Endothelial cell of umbilical vein (primary cell): ENCODE measurements at regions not wholly inside any gene's neighbourhood (a gene's known extent, or its start where the extent isn't known, plus 50 kb on each side); places are given as distances from the start of the nearest gene placed in this dataset.

Experiments
- BruUV-seq: library from RNA; stranded (reverse); fragments of 400-500 nt; replicated peaks from 2 replicates; lab custom pipeline; 2021; lab: Mats Ljungman, UMichigan
- CTCF ChIA-PET: fragments of 300-600, 350-600 bp; sonication (Branson Sonifier 250); formaldehyde crosslinking; loops from one replicate; lab custom pipeline; 2021; ENCODE audit warnings: antibody characterized with exemption, inconsistent platforms; lab: Charles Lee
- POLR2A ChIA-PET: fragments of 300-600, 350-600 bp; sonication (Branson Sonifier 250); formaldehyde crosslinking; loops from one replicate; lab custom pipeline; 2021; ENCODE audit warnings: antibody characterized with exemption, inconsistent platforms; lab: Charles Lee
- DNase-seq: peaks from one replicate; pipeline ENCODE4 v3.0.0-alpha.2; 2011; ENCODE audit warnings: low read depth, low spot score
- FAIRE-seq: peaks from 2 replicates; lab custom pipeline; 2011; peaks lifted over from hg19 to GRCh38; lab: Jason Lieb, UNC
- H2AFZ ChIP-seq: 2 replicates; pipeline ENCODE4 v1.6.0; 2012; ENCODE audit warnings: low read depth, low read length, control low read depth, inconsistent platforms
- H3K27ac ChIP-seq: 2 replicates; pipeline ENCODE4 v1.5.1; 2011; ENCODE audit warnings: low read depth, mild to moderate bottlenecking, control low read depth, low read length, moderate library complexity; ENCODE audit not compliant: insufficient read depth
- H3K27me3 ChIP-seq, 2 experiments: 2 replicates each; pipeline versions ENCODE4 v1.6.0 to v1.6.1; 2011; ENCODE audit warnings: low read length in 2 of 2, mixed read lengths in 1 of 2; ENCODE audit not compliant: control insufficient read depth in 2 of 2, insufficient read depth in 2 of 2
- H3K36me3 ChIP-seq, 2 experiments: 2 replicates in 1 of 2; 3 replicates in 1 of 2; pipeline ENCODE4 v1.5.1; 2011; ENCODE audit warnings: low read length in 2 of 2, mild to moderate bottlenecking in 1 of 2, moderate library complexity in 1 of 2; ENCODE audit not compliant: control insufficient read depth in 2 of 2, insufficient read depth in 2 of 2; ENCODE audit errors: extremely low read depth in 1 of 2
- H3K4me1 ChIP-seq: 3 replicates; pipeline ENCODE4 v1.5.1; 2011; ENCODE audit warnings: mild to moderate bottlenecking, low read length; ENCODE audit not compliant: control insufficient read depth, insufficient read depth; ENCODE audit errors: extremely low read depth
- H3K4me2 ChIP-seq: 2 replicates; pipeline ENCODE4 v1.6.1; 2011; ENCODE audit warnings: low read length, control low read depth, mixed read lengths; ENCODE audit not compliant: insufficient read depth
- H3K4me3 ChIP-seq, 3 experiments: fragments of 200-600 bp in 1 of 3; sonication (generic), shearing (Covaris generic) in 1 of 3; replicated peaks in 1 of 3; 2 replicates each; pipeline ENCODE4 v1.5.1; 2011 to 2016; ENCODE audit warnings: control low read depth in 3 of 3, low read length in 3 of 3, mild to moderate bottlenecking in 2 of 3, inconsistent platforms in 1 of 3, low read depth in 1 of 3, moderate library complexity in 1 of 3; ENCODE audit not compliant: insufficient read depth in 1 of 3
- H3K79me2 ChIP-seq: 2 replicates; pipeline ENCODE4 v1.6.0; 2012; ENCODE audit warnings: low read length, inconsistent platforms; ENCODE audit not compliant: control insufficient read depth, insufficient read depth
- H3K9ac ChIP-seq: replicated peaks from 2 replicates; pipeline ENCODE3; 2011; ENCODE audit warnings: low read length, control low read depth; ENCODE audit not compliant: insufficient read depth; ENCODE audit errors: extremely low read depth
- H3K9me1 ChIP-seq: replicated peaks from 3 replicates; pipeline ENCODE4 v1.6.0; 2011; ENCODE audit warnings: mild to moderate bottlenecking, low read length; ENCODE audit not compliant: control insufficient read depth, insufficient read depth; ENCODE audit errors: extremely low read depth
- H3K9me3 ChIP-seq: replicated peaks from 2 replicates; pipeline ENCODE4 v1.5.1; 2012; ENCODE audit warnings: low read length, inconsistent platforms; ENCODE audit not compliant: control insufficient read depth, insufficient read depth
- H4K20me1 ChIP-seq: replicated peaks from 2 replicates; pipeline ENCODE3; 2011; ENCODE audit warnings: mild to moderate bottlenecking, low read length; ENCODE audit not compliant: control insufficient read depth, insufficient read depth; ENCODE audit errors: extremely low read depth
- EZH2 ChIP-seq: IDR thresholded peaks from 2 replicates; pipeline ENCODE4 v1.6.1; 2012; ENCODE audit warnings: borderline replicate concordance, low read depth, mild to moderate bottlenecking, moderate library complexity, low read length, inconsistent platforms; ENCODE audit not compliant: severe bottlenecking
- FOS ChIP-seq: IDR thresholded peaks from 2 replicates; pipeline ENCODE4 v1.6.1; 2011; ENCODE audit warnings: mild to moderate bottlenecking, low read length, moderate library complexity, borderline replicate concordance; ENCODE audit not compliant: insufficient read depth
- GATA2 ChIP-seq: IDR thresholded peaks from 2 replicates; pipeline ENCODE4 v1.7.0; 2011; ENCODE audit warnings: low read depth, mild to moderate bottlenecking, moderate library complexity, mixed read lengths, low read length; ENCODE audit not compliant: insufficient read length, insufficient read depth
- JUN ChIP-seq: IDR thresholded peaks from 2 replicates; pipeline ENCODE4 v1.6.1; 2011; ENCODE audit warnings: borderline replicate concordance, low read depth; ENCODE audit not compliant: insufficient read length, insufficient read depth
- MYC ChIP-seq: IDR thresholded peaks from one replicate; pipeline ENCODE4 v1.6.1; 2011; ENCODE audit warnings: mild to moderate bottlenecking, low read depth, low read length
- POLR2A ChIP-seq: IDR thresholded peaks from 2 replicates; pipeline ENCODE4 v1.6.1; 2012; ENCODE audit warnings: low read depth, mild to moderate bottlenecking, control low read depth, low read length
- POLR2AphosphoS5 ChIP-seq: IDR thresholded peaks from 2 replicates; pipeline ENCODE4 v1.6.1; 2012; ENCODE audit warnings: low read depth, mild to moderate bottlenecking, control low read depth, low read length, moderate library complexity; ENCODE audit not compliant: insufficient read depth
- dilution Hi-C: fragments of 300-500 bp; cut with MboI; formaldehyde crosslinking; loops from one replicate; pipeline ENCODE4 v1.15.0; 2019; ENCODE audit warnings: low sequenced_read_pairs; ENCODE audit not compliant: extremely low pct_ligation_motif_present
- intact Hi-C: fragments of 100-400 bp; cut with micrococcal nuclease; formaldehyde crosslinking; loops from one replicate; pipeline ENCODE4 v1.10.0; 2022
- TF ChIP-seq, protein P1 (sequence below): IDR thresholded peaks from 2 replicates; pipeline ENCODE4 v1.6.1; 2011; ENCODE audit not compliant: insufficient read depth, insufficient read length
- TF ChIP-seq, protein P2 (sequence below), 2 donors: IDR thresholded peaks; 1 replicate in 1 of 2; 2 replicates in 1 of 2; pipeline ENCODE4 v1.5.1; 2011; ENCODE audit warnings: low read length in 2 of 2, mild to moderate bottlenecking in 2 of 2, moderate library complexity in 2 of 2, control low read depth in 1 of 2, inconsistent platforms in 1 of 2, low read depth in 1 of 2; ENCODE audit not compliant: insufficient read depth in 1 of 2; ENCODE audit errors: extremely low read depth in 1 of 2

DNA sequence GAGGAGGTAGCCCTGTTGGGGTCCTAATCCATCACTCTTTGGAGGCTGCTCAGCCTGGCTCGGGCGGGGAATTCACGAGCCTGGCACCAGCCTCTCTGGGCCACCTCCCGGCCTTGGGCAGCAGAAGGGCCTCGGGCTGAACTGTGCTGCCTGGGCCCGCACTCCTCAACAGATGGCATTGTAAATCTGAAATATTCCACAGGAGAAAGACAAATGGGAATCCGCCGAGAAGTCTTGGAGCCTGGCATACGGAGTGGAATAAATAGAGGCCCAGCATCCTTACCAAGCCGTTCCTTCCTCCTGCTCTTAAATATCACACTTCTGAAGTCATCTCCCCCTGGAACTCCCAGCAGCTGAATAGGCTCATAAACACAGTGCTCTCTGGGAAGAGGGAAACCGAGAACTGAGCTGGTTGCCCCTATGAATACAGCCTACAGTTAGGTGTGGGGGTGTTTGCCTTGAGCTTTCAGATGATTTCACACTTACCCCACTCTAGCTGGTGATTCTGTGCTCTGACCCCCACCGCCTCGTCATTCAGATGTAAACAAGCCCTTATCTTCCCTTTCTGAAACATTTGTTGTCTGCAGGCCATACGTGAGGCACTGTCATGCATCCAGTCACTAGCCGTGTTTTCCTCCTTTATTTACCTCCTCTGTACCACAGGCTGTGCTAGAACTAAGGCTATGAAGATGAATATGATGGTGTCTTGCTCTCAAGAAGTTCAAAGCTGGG lies 455.0 kb upstream of the CLINT1 start:
- no peak for TF ChIP-seq GATA2
- TF ChIP-seq MYC: no peak
- TF ChIP-seq, protein P1, sequence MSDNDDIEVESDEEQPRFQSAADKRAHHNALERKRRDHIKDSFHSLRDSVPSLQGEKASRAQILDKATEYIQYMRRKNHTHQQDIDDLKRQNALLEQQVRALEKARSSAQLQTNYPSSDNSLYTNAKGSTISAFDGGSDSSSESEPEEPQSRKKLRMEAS: no peak
- TF ChIP-seq JUN: no peak
- no peak for TF ChIP-seq FOS
- TF ChIP-seq EZH2: no peak
- no peak for TF ChIP-seq POLR2AphosphoS5
- TF ChIP-seq POLR2A: no peak
- TF ChIP-seq, protein P2, sequence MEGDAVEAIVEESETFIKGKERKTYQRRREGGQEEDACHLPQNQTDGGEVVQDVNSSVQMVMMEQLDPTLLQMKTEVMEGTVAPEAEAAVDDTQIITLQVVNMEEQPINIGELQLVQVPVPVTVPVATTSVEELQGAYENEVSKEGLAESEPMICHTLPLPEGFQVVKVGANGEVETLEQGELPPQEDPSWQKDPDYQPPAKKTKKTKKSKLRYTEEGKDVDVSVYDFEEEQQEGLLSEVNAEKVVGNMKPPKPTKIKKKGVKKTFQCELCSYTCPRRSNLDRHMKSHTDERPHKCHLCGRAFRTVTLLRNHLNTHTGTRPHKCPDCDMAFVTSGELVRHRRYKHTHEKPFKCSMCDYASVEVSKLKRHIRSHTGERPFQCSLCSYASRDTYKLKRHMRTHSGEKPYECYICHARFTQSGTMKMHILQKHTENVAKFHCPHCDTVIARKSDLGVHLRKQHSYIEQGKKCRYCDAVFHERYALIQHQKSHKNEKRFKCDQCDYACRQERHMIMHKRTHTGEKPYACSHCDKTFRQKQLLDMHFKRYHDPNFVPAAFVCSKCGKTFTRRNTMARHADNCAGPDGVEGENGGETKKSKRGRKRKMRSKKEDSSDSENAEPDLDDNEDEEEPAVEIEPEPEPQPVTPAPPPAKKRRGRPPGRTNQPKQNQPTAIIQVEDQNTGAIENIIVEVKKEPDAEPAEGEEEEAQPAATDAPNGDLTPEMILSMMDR (IDR thresholded peaks at IDR 0.05; ENCODE audit: extremely low read depth in 1 of 2, insufficient read depth in 1 of 2, low read depth in 1 of 2, low read length in 2 of 2): no peak
- dilution Hi-C loops: no loop called here

More for the DNA sequence above, 455.0 kb upstream of the CLINT1 start:
- H3K36me3 ChIP-seq: no peaks in the 10 kb centered on the region
- H3K79me2 ChIP-seq: no peaks in the 10 kb centered on the region
- ChIA-PET POLR2A (no interaction called here), CTCF (no interaction called here)
- no peak overlapping the region for H3K4me3 ChIP-seq
- H3K27ac ChIP-seq: no peak overlapping the region
- no peaks in the 10 kb centered on the region for H4K20me1 ChIP-seq
- no peaks in the 10 kb centered on the region for H3K9me1 ChIP-seq
- H2AFZ ChIP-seq: no peak overlapping the region
- no peak overlapping the region for H3K9ac ChIP-seq
- H3K9me3 ChIP-seq: no peaks in the 10 kb centered on the region
- intact Hi-C loops: no loop called here
- no peaks in the 10 kb centered on the region for H3K4me1 ChIP-seq
- no TSS peak for BruUV-seq
- H3K4me2 ChIP-seq: no peak overlapping the region
- H3K27me3 ChIP-seq: no peaks in the 10 kb centered on the region
- FAIRE-seq (no peak), DNase-seq (no peak)
